ENCODE measurements at regions not wholly inside any gene's neighbourhood (a gene's known extent, or its start where the extent isn't known, plus 50 kb on each side); places are given as distances from the start of the nearest gene placed in this dataset.

DNA sequence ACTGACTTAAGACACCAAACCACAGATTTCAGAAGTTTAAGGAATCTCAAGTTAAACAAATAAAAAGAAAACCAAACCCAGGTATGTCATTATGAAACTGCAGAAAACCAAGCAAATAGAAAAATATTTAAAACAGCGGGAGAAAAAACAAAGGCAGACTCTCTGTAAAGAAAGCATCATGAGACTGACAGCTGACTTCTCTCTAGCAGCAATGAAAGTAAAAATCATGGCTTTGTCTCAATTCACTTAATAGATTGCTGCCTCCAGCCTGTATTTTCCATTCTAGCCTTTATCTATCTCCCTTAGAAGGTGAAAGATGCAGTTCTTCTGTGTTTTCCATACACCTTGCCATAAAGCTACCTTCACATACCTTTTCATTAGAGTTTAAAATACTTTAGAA lies 131.1 kb upstream of the IPO5 start:
- Histone ChIP-seq H3K4me3 (no peak overlapping the region), H3K27ac (no peak overlapping the region)
- TF ChIP-seq, protein P1, sequence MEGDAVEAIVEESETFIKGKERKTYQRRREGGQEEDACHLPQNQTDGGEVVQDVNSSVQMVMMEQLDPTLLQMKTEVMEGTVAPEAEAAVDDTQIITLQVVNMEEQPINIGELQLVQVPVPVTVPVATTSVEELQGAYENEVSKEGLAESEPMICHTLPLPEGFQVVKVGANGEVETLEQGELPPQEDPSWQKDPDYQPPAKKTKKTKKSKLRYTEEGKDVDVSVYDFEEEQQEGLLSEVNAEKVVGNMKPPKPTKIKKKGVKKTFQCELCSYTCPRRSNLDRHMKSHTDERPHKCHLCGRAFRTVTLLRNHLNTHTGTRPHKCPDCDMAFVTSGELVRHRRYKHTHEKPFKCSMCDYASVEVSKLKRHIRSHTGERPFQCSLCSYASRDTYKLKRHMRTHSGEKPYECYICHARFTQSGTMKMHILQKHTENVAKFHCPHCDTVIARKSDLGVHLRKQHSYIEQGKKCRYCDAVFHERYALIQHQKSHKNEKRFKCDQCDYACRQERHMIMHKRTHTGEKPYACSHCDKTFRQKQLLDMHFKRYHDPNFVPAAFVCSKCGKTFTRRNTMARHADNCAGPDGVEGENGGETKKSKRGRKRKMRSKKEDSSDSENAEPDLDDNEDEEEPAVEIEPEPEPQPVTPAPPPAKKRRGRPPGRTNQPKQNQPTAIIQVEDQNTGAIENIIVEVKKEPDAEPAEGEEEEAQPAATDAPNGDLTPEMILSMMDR (IDR thresholded peaks at IDR 0.05): no peak
- no peak for TF ChIP-seq POLR2A (IDR thresholded peaks at IDR 0.05)

DNA sequence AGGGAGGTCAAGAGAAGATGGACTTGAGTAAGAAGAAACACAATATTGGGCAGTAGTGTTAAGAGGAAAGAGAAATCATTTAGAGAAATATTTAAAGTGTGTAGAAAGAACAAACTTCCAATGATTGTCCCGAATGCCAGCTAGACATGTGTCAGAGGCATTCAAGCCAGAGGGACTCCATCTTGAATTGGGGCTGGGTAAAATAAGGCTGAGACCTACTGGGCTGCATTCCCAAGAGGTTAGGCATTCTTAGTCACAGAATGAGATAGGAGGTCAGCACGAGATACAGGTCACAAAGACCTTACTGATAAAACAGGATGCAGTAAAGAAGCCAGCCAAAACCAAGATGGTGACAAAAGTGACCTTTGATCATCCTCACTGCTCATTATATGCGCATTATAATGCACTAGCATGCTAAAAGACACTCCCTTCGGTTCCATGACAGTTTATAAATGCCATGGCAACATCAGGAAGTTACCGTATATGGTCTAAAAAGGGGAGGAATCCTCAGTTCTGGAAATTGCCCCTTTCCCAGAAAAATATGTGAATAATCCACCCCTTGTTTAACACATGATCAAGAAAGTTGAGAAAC lies 127.0 kb upstream of the IPO5 start:
- no peak for DNase-seq
- Histone ChIP-seq H3K27me3 (no peaks in the 10 kb centered on the region), H3K36me3 (no peaks in the 10 kb centered on the region), H3K4me1 (no peaks in the 10 kb centered on the region), H3K4me3 (no peak overlapping the region), H3K9me3 (no peaks in the 10 kb centered on the region), H3K27ac (no peak overlapping the region)
- TF ChIP-seq, protein P1 (IDR thresholded peaks at IDR 0.05): no peak
- no peak for TF ChIP-seq POLR2A (IDR thresholded peaks at IDR 0.05)

More for the DNA sequence above, 131.1 kb upstream of the IPO5 start:
- no peaks in the 10 kb centered on the region for H3K27me3 ChIP-seq
- DNase-seq: no peak
- no peaks in the 10 kb centered on the region for H3K36me3 ChIP-seq
- no peaks in the 10 kb centered on the region for H3K9me3 ChIP-seq
- H3K4me1 ChIP-seq: no peaks in the 10 kb centered on the region

DNA sequence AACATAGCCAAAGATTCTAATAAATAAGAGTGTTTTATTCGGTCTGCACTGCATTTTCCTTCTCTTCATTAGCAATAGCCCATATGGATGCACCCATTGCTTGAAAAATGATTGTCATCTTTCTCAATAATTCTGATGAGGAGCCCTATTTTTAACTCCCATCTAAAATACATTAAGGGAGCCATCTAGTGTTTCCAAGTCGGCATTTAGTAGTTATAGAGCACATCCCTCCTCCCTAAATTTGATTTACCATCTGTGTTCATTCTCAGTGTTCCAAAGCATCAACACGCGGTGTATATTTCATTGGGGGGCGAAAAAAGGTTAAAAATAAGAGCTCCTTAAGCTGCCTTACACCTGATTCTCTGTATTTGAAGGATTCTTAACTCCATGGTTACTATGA lies 119.2 kb upstream of the IPO5 start:
- peaks cover 0 to 3% (median 0%) of the 10 kb centered on the region in 4 donors for H3K9me3 ChIP-seq
- no peaks in the 10 kb centered on the region for H3K4me1 ChIP-seq
- H3K4me3 ChIP-seq: no peak overlapping the region
- no peak for DNase-seq
- no peak overlapping the region for H3K27ac ChIP-seq
- TF ChIP-seq, protein P1 (IDR thresholded peaks at IDR 0.05): no peak
- no peak for TF ChIP-seq POLR2A (IDR thresholded peaks at IDR 0.05)
- H3K36me3 ChIP-seq: no peaks in the 10 kb centered on the region
- H3K27me3 ChIP-seq: no peaks in the 10 kb centered on the region

DNA sequence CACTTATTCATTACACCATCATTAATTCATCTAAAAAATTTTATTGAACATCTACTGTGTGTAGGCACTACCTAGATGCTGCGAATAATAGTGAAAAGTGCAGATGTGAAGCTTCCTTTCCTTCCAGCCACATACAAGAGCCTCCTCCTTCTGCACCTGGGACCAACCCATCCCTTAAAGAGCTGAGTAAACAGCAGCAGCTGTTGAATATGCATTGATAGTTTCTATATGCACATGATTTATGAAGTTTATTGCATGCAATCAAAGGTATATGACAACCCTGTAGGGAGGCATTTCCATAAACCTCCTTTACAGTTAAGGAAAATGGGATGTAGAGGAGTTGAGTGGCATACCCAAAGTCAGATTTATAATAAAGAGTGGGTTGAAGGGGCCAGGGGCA lies 110.3 kb upstream of the IPO5 start:
- Histone ChIP-seq H3K9me3 (no peaks in the 10 kb centered on the region), H3K27ac (no peak overlapping the region), H3K4me1 (no peaks in the 10 kb centered on the region), H3K36me3 (no peaks in the 10 kb centered on the region), H3K27me3 (no peaks in the 10 kb centered on the region), H3K4me3 (no peak overlapping the region)
- DNase-seq: no peak
- TF ChIP-seq, protein P1 (IDR thresholded peaks at IDR 0.05): no peak
- no peak for TF ChIP-seq POLR2A (IDR thresholded peaks at IDR 0.05)

DNA sequence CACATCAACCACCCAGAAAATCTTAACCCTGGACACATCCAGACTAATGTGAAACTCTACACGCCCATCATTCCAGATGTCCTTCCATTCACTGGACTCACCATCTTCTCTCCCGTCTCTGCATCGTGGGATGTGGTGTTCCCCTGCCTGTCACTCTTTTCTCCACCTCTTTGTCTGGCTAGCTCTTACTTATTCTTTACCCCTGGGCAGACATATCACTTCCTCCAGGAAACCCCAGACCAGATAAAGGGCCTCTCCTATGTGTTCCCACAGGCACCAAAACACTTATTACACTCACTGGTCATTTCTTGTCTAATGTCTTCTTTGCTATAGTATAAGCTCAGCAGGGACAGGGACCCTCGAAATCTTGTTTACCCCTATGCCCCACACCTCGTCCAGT lies 109.3 kb upstream of the IPO5 start:
- Histone ChIP-seq H3K36me3 (no peaks in the 10 kb centered on the region), H3K9me3 (no peaks in the 10 kb centered on the region), H3K27ac (no peak overlapping the region), H3K4me3 (no peak overlapping the region), H3K27me3 (no peaks in the 10 kb centered on the region), H3K4me1 (no peaks in the 10 kb centered on the region)
- DNase-seq: no peak
- no peak for TF ChIP-seq POLR2A (IDR thresholded peaks at IDR 0.05)
- TF ChIP-seq, protein P1 (IDR thresholded peaks at IDR 0.05): no peak

DNA sequence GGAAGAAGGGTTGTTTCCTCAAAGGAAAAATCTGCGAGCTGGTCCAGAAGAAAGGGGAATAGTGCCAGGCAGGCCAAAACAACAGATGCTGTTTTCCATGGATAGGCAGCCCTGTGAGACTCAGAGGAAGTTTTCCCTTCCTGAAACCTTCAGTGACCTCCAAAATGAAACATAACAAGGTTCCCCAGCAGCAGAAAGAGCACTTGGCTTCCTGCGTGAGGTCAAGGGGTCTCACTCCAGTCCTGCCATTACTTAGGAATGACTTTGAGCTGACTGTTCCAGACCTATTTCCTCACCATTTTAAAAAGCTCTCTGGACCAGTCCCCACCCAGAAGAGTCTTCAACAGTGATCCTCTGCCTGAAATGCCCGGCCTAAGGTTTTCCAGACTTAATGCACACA lies 104.6 kb upstream of the IPO5 start:
- H3K36me3 ChIP-seq: no peaks in the 10 kb centered on the region
- no peaks in the 10 kb centered on the region for H3K9me3 ChIP-seq
- H3K27ac ChIP-seq: no peak overlapping the region
- DNase-seq: no peak
- no peak for TF ChIP-seq POLR2A (IDR thresholded peaks at IDR 0.05)
- TF ChIP-seq, protein P1 (IDR thresholded peaks at IDR 0.05): no peak
- no peaks in the 10 kb centered on the region for H3K27me3 ChIP-seq
- no peak overlapping the region for H3K4me3 ChIP-seq
- H3K4me1 ChIP-seq: no peaks in the 10 kb centered on the region
